Neural cell (in vitro differentiated cells): ENCODE measurements at regions not wholly inside any gene's neighbourhood (a gene's known extent, or its start where the extent isn't known, plus 50 kb on each side); places are given as distances from the start of the nearest gene placed in this dataset.

ENCODE experiments used
- H2AFZ ChIP-seq: fragments of 200-600, 300-800 bp; sonication (generic), shearing (Covaris generic); 2 replicates; pipeline ENCODE4 v1.6.0; 2014; ENCODE audit warnings: low read depth, mild to moderate bottlenecking, antibody characterized with exemption, low read length, moderate library complexity
- H3F3A ChIP-seq: fragments of 200-600 bp; shearing (Covaris generic); 2 replicates; pipeline ENCODE4 v1.6.1; 2016; ENCODE audit warnings: mild to moderate bottlenecking, moderate library complexity, mixed read lengths, antibody characterized with exemption, low read length; ENCODE audit not compliant: insufficient read depth, poor library complexity, severe bottlenecking
- H3K27ac ChIP-seq: fragments of 200-600, 300-800 bp; sonication (generic), shearing (Covaris generic); 2 replicates; pipeline ENCODE4 v1.5.1; 2014; ENCODE audit warnings: mild to moderate bottlenecking, low read length, moderate library complexity
- H3K27me3 ChIP-seq: fragments of 300-800, 200-600 bp; sonication (generic), shearing (Covaris generic); 2 replicates; pipeline ENCODE4 v1.6.0; 2014; ENCODE audit warnings: mild to moderate bottlenecking, low read depth, low read length, moderate library complexity; ENCODE audit not compliant: insufficient read depth
- H3K36me3 ChIP-seq: fragments of 300-800, 200-600 bp; sonication (generic), shearing (Covaris generic); 2 replicates; pipeline ENCODE4 v1.5.1; 2014; ENCODE audit warnings: mild to moderate bottlenecking, antibody characterized with exemption, low read length, moderate library complexity; ENCODE audit not compliant: insufficient read depth
- H3K4me2 ChIP-seq: fragments of 300-800, 200-600 bp; sonication (generic), shearing (Covaris generic); 2 replicates; pipeline ENCODE4 v1.6.0; 2014; ENCODE audit warnings: mild to moderate bottlenecking, low read length
- H3K4me3 ChIP-seq: fragments of 300-800, 200-600 bp; sonication (generic), shearing (Covaris generic); 2 replicates; pipeline ENCODE4 v1.5.1; 2014; ENCODE audit warnings: mild to moderate bottlenecking, low read length, moderate library complexity
- H3K79me2 ChIP-seq: fragments of 200-600 bp; shearing (Covaris generic); replicated peaks from 2 replicates; pipeline ENCODE4 v1.6.0; 2014; ENCODE audit warnings: mild to moderate bottlenecking, low read length, moderate library complexity; ENCODE audit not compliant: insufficient read depth
- H3K9ac ChIP-seq: fragments of 300-800, 200-600 bp; sonication (generic), shearing (Covaris generic); 2 replicates; pipeline ENCODE4 v1.6.1; 2016; ENCODE audit warnings: mild to moderate bottlenecking, low read length, mixed read lengths
- H3K9me2 ChIP-seq: fragments of 200-600 bp; shearing (Covaris generic); 2 replicates; pipeline ENCODE4 v1.6.1; 2016; ENCODE audit warnings: mild to moderate bottlenecking, low read length, mixed read lengths; ENCODE audit not compliant: insufficient read depth
- H3K9me3 ChIP-seq: fragments of 200-600, 300-800 bp; sonication (generic), shearing (Covaris generic); 2 replicates; pipeline ENCODE4 v1.6.1; 2016; ENCODE audit warnings: mild to moderate bottlenecking, mixed run types, low read length, moderate library complexity, mixed read lengths
- H4K20me1 ChIP-seq: fragments of 200-600 bp; shearing (Covaris generic); 2 replicates; pipeline ENCODE4 v1.6.1; 2016; ENCODE audit warnings: mild to moderate bottlenecking, mixed run types; ENCODE audit not compliant: insufficient read depth
- CTCF ChIP-seq: fragments of 450-650 bp; IDR thresholded peaks from 2 replicates; pipeline ENCODE4 v1.5.1; 2014; ENCODE audit warnings: antibody characterized with exemption, mild to moderate bottlenecking, moderate library complexity; ENCODE audit not compliant: poor library complexity, severe bottlenecking
- EP300 ChIP-seq: fragments of 450-650 bp; conservative IDR thresholded peaks from 2 replicates; pipeline ENCODE4 v1.6.1; 2014; ENCODE audit warnings: antibody characterized with exemption, mild to moderate bottlenecking, moderate library complexity; ENCODE audit not compliant: poor library complexity, severe bottlenecking
- EZH2 ChIP-seq: fragments of 200-600, 300-800 bp; shearing (Covaris generic), sonication (generic); IDR thresholded peaks from 2 replicates; pipeline ENCODE4 v1.6.1; 2014; ENCODE audit warnings: antibody characterized with exemption, low read length, borderline replicate concordance, mild to moderate bottlenecking; ENCODE audit not compliant: insufficient read depth, poor library complexity, severe bottlenecking
- MXI1 ChIP-seq: fragments of 450-650 bp; conservative IDR thresholded peaks from 2 replicates; pipeline ENCODE4 v1.6.1; 2014; ENCODE audit warnings: antibody characterized with exemption, mild to moderate bottlenecking; ENCODE audit not compliant: poor library complexity, severe bottlenecking
- POLR2AphosphoS5 ChIP-seq: IDR thresholded peaks from 2 replicates; pipeline ENCODE4 v1.6.1; 2012
- RAD21 ChIP-seq: fragments of 450-650 bp; conservative IDR thresholded peaks from 2 replicates; pipeline ENCODE4 v1.6.1; 2014; ENCODE audit warnings: antibody characterized with exemption, mild to moderate bottlenecking, moderate library complexity
- REST ChIP-seq: IDR thresholded peaks from 2 replicates; pipeline ENCODE4 v1.6.1; 2012; ENCODE audit warnings: borderline replicate concordance
- SMC3 ChIP-seq: fragments of 450-650 bp; conservative IDR thresholded peaks from 2 replicates; pipeline ENCODE4 v1.6.1; 2014; ENCODE audit warnings: antibody characterized with exemption, mild to moderate bottlenecking, moderate library complexity; ENCODE audit not compliant: poor library complexity
- TAF1 ChIP-seq: IDR thresholded peaks from 2 replicates; pipeline ENCODE4 v1.6.1; 2012; ENCODE audit warnings: low read depth

DNA sequence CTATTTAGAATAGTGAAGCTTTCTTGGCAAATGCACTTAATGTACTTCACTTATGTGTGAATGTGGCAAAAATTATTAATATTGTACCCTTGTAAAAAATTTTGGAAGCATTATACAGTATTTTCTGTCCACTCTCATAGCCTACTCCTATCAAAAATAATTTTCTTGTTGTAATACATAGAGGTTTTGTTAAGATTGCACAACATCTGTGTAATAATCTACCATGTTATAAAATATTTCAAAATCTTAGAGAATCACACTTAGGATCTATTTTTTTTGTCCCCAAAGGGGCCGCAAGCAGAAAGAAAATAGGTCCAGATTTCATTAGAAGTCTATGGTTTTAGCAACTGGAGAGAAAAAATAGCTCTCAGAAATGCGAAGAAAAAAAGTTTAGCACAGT lies 945.9 kb downstream of the CDH18 start:
- Histone ChIP-seq H3K36me3 (no peaks in the 10 kb centered on the region), H3K9me3 (no peaks in the 10 kb centered on the region), H2AFZ (no peak overlapping the region), H3K27me3 (no peaks in the 10 kb centered on the region), H3K27ac (no peak overlapping the region), H3K9ac (no peak overlapping the region), H3F3A (no peaks in the 10 kb centered on the region), H3K4me2 (no peak overlapping the region), H3K9me2 (no peaks in the 10 kb centered on the region), H3K79me2 (no peaks in the 10 kb centered on the region), H3K4me3 (no peak overlapping the region), H4K20me1 (no peaks in the 10 kb centered on the region)
- TF ChIP-seq TAF1 (no peak), SMC3 (no peak), EP300 (no peak), POLR2AphosphoS5 (no peak), REST (no peak), EZH2 (no peak), RAD21 (no peak), MXI1 (no peak), CTCF (no peak)

- no peak overlapping the region for H3K9ac ChIP-seq
- no peak overlapping the region for H3K4me2 ChIP-seq
- H3K27me3 ChIP-seq, result no peaks in the 10 kb centered on the region
- no peak overlapping the region for H2AFZ ChIP-seq
- no peaks in the 10 kb centered on the region for H3K79me2 ChIP-seq
- H3K36me3 ChIP-seq, result no peaks in the 10 kb centered on the region
- H3F3A ChIP-seq, result no peaks in the 10 kb centered on the region
- H3K4me3 ChIP-seq, result no peak overlapping the region
- H4K20me1 ChIP-seq, result no peaks in the 10 kb centered on the region
- H3K27ac ChIP-seq, result no peak overlapping the region
- no peaks in the 10 kb centered on the region for H3K9me2 ChIP-seq
- no peak for TF ChIP-seq RAD21
- no peak for TF ChIP-seq MXI1
- TF ChIP-seq CTCF, result no peak
- TF ChIP-seq TAF1, result no peak
- peak; percentile 71 for TF ChIP-seq REST
- TF ChIP-seq SMC3, result no peak
- no peak for TF ChIP-seq POLR2AphosphoS5
- no peak for TF ChIP-seq EP300
- no peaks in the 10 kb centered on the region for H3K9me3 ChIP-seq
These were observed 943.7 kb downstream of the CDH18 start for GRCh38 chr5:19044311-19044710.
